Kidney epithelial cell (primary cell): ENCODE measurements at regions not wholly inside any gene's neighbourhood (a gene's known extent, or its start where the extent isn't known, plus 50 kb on each side); places are given as distances from the start of the nearest gene placed in this dataset.

ENCODE experiments used
- DNase-seq: peaks from one replicate; pipeline ENCODE4 v3.0.0-alpha.2; 2010; ENCODE audit warnings: low read depth
- H3K27me3 ChIP-seq: 2 replicates; pipeline ENCODE4 v1.6.0; 2011; ENCODE audit warnings: low read length; ENCODE audit not compliant: control insufficient read depth, insufficient read depth
- H3K36me3 ChIP-seq: 2 replicates; pipeline ENCODE4 v1.5.1; 2011; ENCODE audit warnings: low read length; ENCODE audit not compliant: control insufficient read depth, insufficient read depth
- H3K4me3 ChIP-seq: 2 replicates; pipeline ENCODE4 v1.5.1; 2011; ENCODE audit warnings: low read depth, mild to moderate bottlenecking, control low read depth, low read length
- TF ChIP-seq, protein P1 (sequence below): IDR thresholded peaks from 2 replicates; pipeline ENCODE4 v1.5.1; 2011; ENCODE audit warnings: mild to moderate bottlenecking, moderate library complexity, low read length, control low read depth, inconsistent platforms; ENCODE audit not compliant: insufficient read depth, poor library complexity, severe bottlenecking

DNA sequence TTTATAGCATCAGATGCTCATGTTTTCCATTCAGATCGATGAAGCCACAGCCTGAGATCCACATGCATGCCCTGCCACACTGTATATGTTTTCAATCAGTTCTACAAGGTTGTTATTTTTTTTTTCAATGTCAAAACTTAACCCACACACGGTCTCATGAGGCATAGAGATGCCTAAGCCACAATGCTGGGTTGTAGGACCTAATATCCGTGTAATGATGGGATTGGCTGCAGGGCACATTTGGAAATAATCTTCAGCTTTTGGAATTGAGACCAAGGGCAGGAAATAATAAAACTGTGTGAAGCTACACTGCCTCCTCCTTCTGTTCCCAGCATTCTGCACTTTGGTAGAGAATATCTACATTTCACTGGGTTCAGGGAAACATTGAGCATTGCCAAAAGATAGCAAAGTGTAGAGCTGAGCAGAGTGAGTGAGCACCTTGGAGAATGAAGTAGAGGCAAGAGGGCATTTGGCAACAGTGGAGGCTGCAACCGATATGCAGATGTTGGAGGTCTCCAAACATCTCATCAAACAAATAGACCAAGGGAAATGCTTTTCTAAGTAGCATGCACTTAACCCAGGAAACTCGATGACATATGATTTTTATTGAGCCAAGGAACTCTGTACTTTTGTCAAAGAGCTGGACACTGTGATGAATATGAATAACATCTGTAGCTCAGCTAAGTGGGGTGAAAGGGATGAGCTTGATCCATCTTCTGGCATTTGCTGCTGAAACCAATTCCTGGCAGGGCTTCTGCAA lies 176.7 kb downstream of the LYPLAL1 start:
- Histone ChIP-seq H3K36me3 (no peaks in the 10 kb centered on the region), H3K27me3 (no peaks in the 10 kb centered on the region), H3K4me3 (no peak overlapping the region)
- TF ChIP-seq, protein P1, sequence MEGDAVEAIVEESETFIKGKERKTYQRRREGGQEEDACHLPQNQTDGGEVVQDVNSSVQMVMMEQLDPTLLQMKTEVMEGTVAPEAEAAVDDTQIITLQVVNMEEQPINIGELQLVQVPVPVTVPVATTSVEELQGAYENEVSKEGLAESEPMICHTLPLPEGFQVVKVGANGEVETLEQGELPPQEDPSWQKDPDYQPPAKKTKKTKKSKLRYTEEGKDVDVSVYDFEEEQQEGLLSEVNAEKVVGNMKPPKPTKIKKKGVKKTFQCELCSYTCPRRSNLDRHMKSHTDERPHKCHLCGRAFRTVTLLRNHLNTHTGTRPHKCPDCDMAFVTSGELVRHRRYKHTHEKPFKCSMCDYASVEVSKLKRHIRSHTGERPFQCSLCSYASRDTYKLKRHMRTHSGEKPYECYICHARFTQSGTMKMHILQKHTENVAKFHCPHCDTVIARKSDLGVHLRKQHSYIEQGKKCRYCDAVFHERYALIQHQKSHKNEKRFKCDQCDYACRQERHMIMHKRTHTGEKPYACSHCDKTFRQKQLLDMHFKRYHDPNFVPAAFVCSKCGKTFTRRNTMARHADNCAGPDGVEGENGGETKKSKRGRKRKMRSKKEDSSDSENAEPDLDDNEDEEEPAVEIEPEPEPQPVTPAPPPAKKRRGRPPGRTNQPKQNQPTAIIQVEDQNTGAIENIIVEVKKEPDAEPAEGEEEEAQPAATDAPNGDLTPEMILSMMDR, result no peak
- DNase-seq, result no peak

DNA sequence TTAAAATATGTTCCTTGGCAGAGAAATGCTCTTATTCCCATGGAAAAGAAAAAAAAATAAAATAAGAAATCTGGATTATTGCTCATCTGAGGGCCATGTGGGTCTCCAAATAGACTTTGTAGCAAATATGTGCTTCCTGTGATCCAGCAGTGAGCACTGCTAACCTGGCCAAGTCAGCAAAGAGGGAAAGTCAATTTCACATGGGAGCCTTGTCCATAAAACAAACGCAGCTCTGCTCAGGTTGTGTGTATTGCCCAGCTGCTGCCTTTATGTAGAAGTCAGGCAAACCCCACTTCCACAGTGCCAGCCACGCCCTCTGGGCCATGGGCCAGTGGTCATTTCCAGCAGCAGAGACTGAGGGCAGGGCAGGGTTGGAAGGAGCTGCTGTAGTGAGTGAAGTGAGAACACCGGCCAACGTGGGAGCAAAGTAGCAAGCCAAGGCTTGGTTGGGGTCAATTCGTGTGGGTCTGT lies 174.3 kb downstream of the LYPLAL1 start:
- TF ChIP-seq, protein P1, result no peak

DNA sequence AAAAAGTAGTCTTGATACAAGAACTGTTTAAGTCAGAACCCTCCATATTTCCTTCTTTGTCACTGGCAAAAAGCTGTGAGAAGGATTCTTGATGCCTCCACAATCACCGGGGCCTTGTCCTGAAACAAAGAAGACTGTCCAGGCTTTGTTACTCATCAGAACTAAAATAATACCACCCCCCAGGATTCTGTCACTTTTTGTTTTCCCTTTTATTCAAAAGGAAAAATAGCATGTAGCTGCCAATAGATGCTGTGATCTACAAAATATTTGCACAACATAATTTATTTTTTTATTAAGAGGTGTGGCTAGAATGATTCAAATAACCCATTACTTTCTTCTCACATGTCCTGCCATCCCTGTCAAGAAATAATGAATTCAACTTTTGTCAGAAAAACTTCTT lies 173.7 kb downstream of the LYPLAL1 start:
- H3K4me3 ChIP-seq, result no peak overlapping the region
- no peaks in the 10 kb centered on the region for H3K27me3 ChIP-seq
- H3K36me3 ChIP-seq, result no peaks in the 10 kb centered on the region
- TF ChIP-seq, protein P1, result no peak
- DNase-seq, result no peak

More for the DNA sequence above, 174.3 kb downstream of the LYPLAL1 start:
- no peak for DNase-seq
- no peaks in the 10 kb centered on the region for H3K27me3 ChIP-seq
- H3K4me3 ChIP-seq, result no peak overlapping the region
- no peaks in the 10 kb centered on the region for H3K36me3 ChIP-seq

DNA sequence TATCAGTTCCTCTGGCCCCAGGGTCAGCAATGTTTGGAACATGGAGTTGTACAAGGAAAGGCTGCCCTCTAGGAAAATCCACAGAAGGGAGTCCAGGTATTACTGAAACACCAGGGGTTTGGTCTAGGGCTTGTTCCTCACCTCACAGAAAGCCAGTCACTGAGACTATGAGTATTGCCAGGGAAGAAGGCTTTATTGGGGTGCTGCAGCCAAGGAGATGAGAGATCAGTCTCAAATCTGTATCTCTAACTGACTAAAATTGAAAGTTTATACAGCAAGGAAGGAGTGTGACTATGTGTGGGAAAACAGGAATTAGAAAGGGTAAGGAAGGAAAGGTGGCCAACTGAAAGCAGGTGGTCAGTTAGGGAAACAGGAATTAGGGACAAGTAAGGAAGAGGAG lies 172.3 kb downstream of the LYPLAL1 start:
- Histone ChIP-seq H3K27me3 (no peaks in the 10 kb centered on the region), H3K4me3 (no peak overlapping the region), H3K36me3 (no peaks in the 10 kb centered on the region)
- TF ChIP-seq, protein P1, result no peak
- no peak for DNase-seq

DNA sequence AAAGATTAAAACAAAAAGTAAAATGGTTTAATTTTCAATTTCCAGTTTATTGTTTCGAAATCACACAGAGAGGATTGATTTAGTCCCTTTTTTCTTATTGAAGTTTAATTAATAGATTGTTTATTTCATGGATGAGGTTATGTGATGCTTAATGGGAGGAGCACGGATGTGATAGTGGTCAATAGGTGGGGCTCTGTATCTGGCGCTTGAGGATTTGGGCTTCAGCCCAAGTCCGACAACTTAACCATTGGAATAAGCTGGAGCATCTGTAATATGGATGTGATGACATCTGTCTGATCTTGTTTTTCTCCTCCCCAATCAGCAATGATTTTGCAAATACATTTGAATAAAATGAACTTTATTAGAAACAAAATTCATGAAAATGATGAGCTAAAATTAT lies 169.2 kb downstream of the LYPLAL1 start:
- Histone ChIP-seq H3K36me3 (no peaks in the 10 kb centered on the region), H3K27me3 (no peaks in the 10 kb centered on the region), H3K4me3 (no peak overlapping the region)
- DNase-seq, result no peak
- TF ChIP-seq, protein P1, result no peak

DNA sequence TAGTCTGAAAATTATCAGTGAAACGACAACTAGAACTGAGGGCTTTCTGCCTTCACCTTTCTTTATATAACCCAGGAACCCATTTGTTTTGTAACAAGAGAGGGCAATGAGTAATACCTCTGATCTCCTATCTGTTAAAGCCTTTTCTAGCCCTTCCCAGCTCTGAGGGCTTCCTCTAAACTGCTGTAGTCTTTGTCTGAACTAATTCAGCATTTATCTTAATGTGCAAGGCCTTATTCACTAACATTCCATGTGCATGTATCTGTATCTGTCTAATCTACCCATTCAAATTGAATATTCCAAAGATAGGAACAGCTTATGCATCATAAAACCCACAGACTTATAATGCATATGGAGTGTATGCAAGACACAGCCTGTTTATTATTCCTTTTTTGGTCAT lies 167.1 kb downstream of the LYPLAL1 start:
- no peaks in the 10 kb centered on the region for H3K36me3 ChIP-seq
- H3K4me3 ChIP-seq, result no peak overlapping the region
- no peak for DNase-seq
- TF ChIP-seq, protein P1, result no peak
- no peaks in the 10 kb centered on the region for H3K27me3 ChIP-seq
